ENCODE measurements at regions not wholly inside any gene's neighbourhood (a gene's known extent, or its start where the extent isn't known, plus 50 kb on each side); places are given as distances from the start of the nearest gene placed in this dataset.
A peak's percentile ranks its signal among the peaks of the same experiment; 100 is the strongest.

GRCh38 chr2:216569765-216570164, 63.5 kb upstream of the IGFBP2 start:
- DNase-seq (ENCODE audit: extremely low spot score), result no peak
- no peak overlapping the region for H3K4me3 ChIP-seq (ENCODE audit: low read depth, low read length)
- WGBS, result 84% methylated on average over 5 of the region's 5 CpGs
- H3K27ac ChIP-seq (ENCODE audit: low read depth), result no peak overlapping the region
- H3K36me3 ChIP-seq (ENCODE audit: insufficient read depth), result no peaks in the 10 kb centered on the region
- no peaks in the 10 kb centered on the region for H3K4me1 ChIP-seq (ENCODE audit: insufficient read depth)

GRCh38 chr2:216570357-216570756, 62.9 kb upstream of the IGFBP2 start:
- H3K36me3 ChIP-seq (ENCODE audit: insufficient read depth), result no peaks in the 10 kb centered on the region
- WGBS, result 96% methylated on average over 1 of the region's 1 CpG
- no peak overlapping the region for H3K27ac ChIP-seq (ENCODE audit: low read depth)
- DNase-seq (ENCODE audit: extremely low spot score), result no peak
- no peak overlapping the region for H3K4me3 ChIP-seq (ENCODE audit: low read depth, low read length)
- H3K4me1 ChIP-seq (ENCODE audit: insufficient read depth), result no peaks in the 10 kb centered on the region

- Histone ChIP-seq H3K4me3 (ENCODE audit: low read depth, low read length) (no peak overlapping the region), H3K36me3 (ENCODE audit: insufficient read depth) (no peaks in the 10 kb centered on the region), H3K27ac (ENCODE audit: low read depth) (no peak overlapping the region), H3K4me1 (ENCODE audit: insufficient read depth) (no peaks in the 10 kb centered on the region)
- DNase-seq (ENCODE audit: extremely low spot score), result no peak
- WGBS, result 94% methylated on average over 3 of the region's 3 CpGs
Observed at GRCh38 chr2:216571178-216571908, 61.9 kb upstream of the IGFBP2 start.

GRCh38 chr2:216571909-216572513, 61.2 kb upstream of the IGFBP2 start:
- no peak overlapping the region for H3K4me3 ChIP-seq (ENCODE audit: low read depth, low read length)
- H3K27ac ChIP-seq (ENCODE audit: low read depth), result no peak overlapping the region
- 87% methylated on average over 4 of the region's 4 CpGs for WGBS
- H3K4me1 ChIP-seq (ENCODE audit: insufficient read depth), result no peaks in the 10 kb centered on the region
- no peaks in the 10 kb centered on the region for H3K36me3 ChIP-seq (ENCODE audit: insufficient read depth)
- DNase-seq (ENCODE audit: extremely low spot score), result no peak

- H3K27ac ChIP-seq (ENCODE audit: low read depth), result peak overlapping the region; percentile 75
- no peak overlapping the region for H3K4me3 ChIP-seq (ENCODE audit: low read depth, low read length)
- H3K36me3 ChIP-seq (ENCODE audit: insufficient read depth), result no peaks in the 10 kb centered on the region
Observed at GRCh38 chr2:216572582-216573578, 60.3 kb upstream of the IGFBP2 start.

GRCh38 chr2:216574046-216574445, 59.2 kb upstream of the IGFBP2 start:
- H3K36me3 ChIP-seq (ENCODE audit: insufficient read depth), result no peaks in the 10 kb centered on the region
- DNase-seq (ENCODE audit: extremely low spot score), result no peak
- no peaks in the 10 kb centered on the region for H3K4me1 ChIP-seq (ENCODE audit: insufficient read depth)
- no peak overlapping the region for H3K27ac ChIP-seq (ENCODE audit: low read depth)
- no peak overlapping the region for H3K4me3 ChIP-seq (ENCODE audit: low read depth, low read length)
- 51% methylated on average over 2 of the region's 2 CpGs for WGBS

More at GRCh38 chr2:216572582-216573578, 60.3 kb upstream of the IGFBP2 start:
- no peaks in the 10 kb centered on the region for H3K4me1 ChIP-seq (ENCODE audit: insufficient read depth)
- DNase-seq (ENCODE audit: extremely low spot score), result no peak
- 54% methylated on average over 12 of the region's 12 CpGs for WGBS

- H3K27ac ChIP-seq (ENCODE audit: low read depth), result no peak overlapping the region
- no peaks in the 10 kb centered on the region for H3K4me1 ChIP-seq (ENCODE audit: insufficient read depth)
- DNase-seq (ENCODE audit: extremely low spot score), result no peak
- no peaks in the 10 kb centered on the region for H3K36me3 ChIP-seq (ENCODE audit: insufficient read depth)
- H3K4me3 ChIP-seq (ENCODE audit: low read depth, low read length), result no peak overlapping the region
- WGBS, result 93% methylated on average over 3 of the region's 3 CpGs
Observed at GRCh38 chr2:216574586-216574985, 58.6 kb upstream of the IGFBP2 start.

- no peak for DNase-seq (ENCODE audit: extremely low spot score)
- Histone ChIP-seq H3K4me1 (ENCODE audit: insufficient read depth) (no peaks in the 10 kb centered on the region), H3K4me3 (ENCODE audit: low read depth, low read length) (no peak overlapping the region), H3K27ac (ENCODE audit: low read depth) (no peak overlapping the region), H3K36me3 (ENCODE audit: insufficient read depth) (no peaks in the 10 kb centered on the region)
- WGBS, result 91% methylated on average over 1 of the region's 1 CpG
Observed at GRCh38 chr2:216575465-216575864, 57.8 kb upstream of the IGFBP2 start.

GRCh38 chr2:216576616-216577015, 56.6 kb upstream of the IGFBP2 start:
- Histone ChIP-seq H3K36me3 (ENCODE audit: insufficient read depth) (no peaks in the 10 kb centered on the region), H3K27ac (ENCODE audit: low read depth) (no peak overlapping the region), H3K4me3 (ENCODE audit: low read depth, low read length) (no peak overlapping the region), H3K4me1 (ENCODE audit: insufficient read depth) (peaks cover 1% of the 10 kb centered on the region)
- DNase-seq (ENCODE audit: extremely low spot score), result no peak
- 87% methylated on average over 4 of the region's 4 CpGs for WGBS

- Histone ChIP-seq H3K4me1 (ENCODE audit: insufficient read depth) (peaks cover 1% of the 10 kb centered on the region), H3K4me3 (ENCODE audit: low read depth, low read length) (no peak overlapping the region), H3K27ac (ENCODE audit: low read depth) (no peak overlapping the region), H3K36me3 (ENCODE audit: insufficient read depth) (no peaks in the 10 kb centered on the region)
- no peak for DNase-seq (ENCODE audit: extremely low spot score)
- 93% methylated on average over 1 of the region's 1 CpG for WGBS
Observed at GRCh38 chr2:216578325-216578724, 54.9 kb upstream of the IGFBP2 start.

- Histone ChIP-seq H3K4me3 (ENCODE audit: low read depth, low read length) (no peak overlapping the region), H3K36me3 (ENCODE audit: insufficient read depth) (no peaks in the 10 kb centered on the region), H3K27ac (ENCODE audit: low read depth) (no peak overlapping the region), H3K4me1 (ENCODE audit: insufficient read depth) (peaks cover 1% of the 10 kb centered on the region)
- WGBS, result 78% methylated on average over 8 of the region's 8 CpGs
- no peak for DNase-seq (ENCODE audit: extremely low spot score)
Observed at GRCh38 chr2:216583147-216583546, 50.1 kb upstream of the IGFBP2 start.
